ENCODE measurements at regions not wholly inside any gene's neighbourhood (a gene's known extent, or its start where the extent isn't known, plus 50 kb on each side); places are given as distances from the start of the nearest gene placed in this dataset.

- no peaks in the 10 kb centered on the region for H3K4me1 ChIP-seq (ENCODE audit: insufficient read depth, low read length, poor library complexity, severe bottlenecking)
- no peaks in the 10 kb centered on the region for H3K36me3 ChIP-seq (ENCODE audit: insufficient read depth, low read length)
- no peak overlapping the region for H3K4me2 ChIP-seq (ENCODE audit: low read depth, low read length, poor library complexity, severe bottlenecking)
- no peaks in the 10 kb centered on the region for H4K20me1 ChIP-seq (ENCODE audit: insufficient read depth, low read length, poor library complexity, severe bottlenecking)
- no peaks in the 10 kb centered on the region for H3K9me3 ChIP-seq (ENCODE audit: insufficient read depth, low read depth, low read length)
- no peaks in the 10 kb centered on the region for H3K27me3 ChIP-seq (ENCODE audit: insufficient read depth, low read length, poor library complexity, severe bottlenecking)
- H3K9ac ChIP-seq (ENCODE audit: low read depth, low read length, poor library complexity, severe bottlenecking) = no peak overlapping the region
- no peaks in the 10 kb centered on the region for H3K9me2 ChIP-seq (replicated peaks; ENCODE audit: low read depth, low read length)
- H3F3A ChIP-seq (ENCODE audit: low read depth) = no peaks in the 10 kb centered on the region
- H3K4me3 ChIP-seq (ENCODE audit: low read length, poor library complexity, severe bottlenecking) = no peak overlapping the region
- TF ChIP-seq CTCF (conservative IDR thresholded peaks at IDR 0.05; ENCODE audit: low read length) (no peak), EZH2phosphoT487 (IDR thresholded peaks at IDR 0.05; ENCODE audit: borderline replicate concordance) (no peak)
- no peak overlapping the region for H2AFZ ChIP-seq (ENCODE audit: low read length)
- H3K79me2 ChIP-seq (ENCODE audit: insufficient read depth, low read length) = no peaks in the 10 kb centered on the region
Observed at GRCh38 chr3:174720717-174721116, 138.4 kb upstream of the NAALADL2 start.

GRCh38 chr3:174725303-174725702 lies 133.8 kb upstream of the NAALADL2 start:
- no peak overlapping the region for H3K4me2 ChIP-seq (ENCODE audit: low read depth, low read length, poor library complexity, severe bottlenecking)

GRCh38 chr3:174737966-174738365 lies 121.2 kb upstream of the NAALADL2 start:
- Histone ChIP-seq H3K36me3 (ENCODE audit: insufficient read depth, low read length) (no peaks in the 10 kb centered on the region), H4K20me1 (ENCODE audit: insufficient read depth, low read length, poor library complexity, severe bottlenecking) (no peaks in the 10 kb centered on the region), H2AFZ (ENCODE audit: low read length) (no peak overlapping the region), H3K79me2 (ENCODE audit: insufficient read depth, low read length) (no peaks in the 10 kb centered on the region), H3K4me2 (ENCODE audit: low read depth, low read length, poor library complexity, severe bottlenecking) (no peak overlapping the region), H3K9me2 (replicated peaks; ENCODE audit: low read depth, low read length) (no peaks in the 10 kb centered on the region), H3K4me3 (ENCODE audit: low read length, poor library complexity, severe bottlenecking) (no peak overlapping the region), H3K4me1 (ENCODE audit: insufficient read depth, low read length, poor library complexity, severe bottlenecking) (no peaks in the 10 kb centered on the region), H3K27me3 (ENCODE audit: insufficient read depth, low read length, poor library complexity, severe bottlenecking) (no peaks in the 10 kb centered on the region), H3K9ac (ENCODE audit: low read depth, low read length, poor library complexity, severe bottlenecking) (no peak overlapping the region), H3K9me3 (ENCODE audit: insufficient read depth, low read depth, low read length) (no peaks in the 10 kb centered on the region; the same call in 1 of the 2 replicates), H3F3A (ENCODE audit: low read depth) (no peaks in the 10 kb centered on the region)
- TF ChIP-seq CTCF (conservative IDR thresholded peaks at IDR 0.05; ENCODE audit: low read length) (no peak), EZH2phosphoT487 (IDR thresholded peaks at IDR 0.05; ENCODE audit: borderline replicate concordance) (no peak)

More at GRCh38 chr3:174725303-174725702, 133.8 kb upstream of the NAALADL2 start:
- no peaks in the 10 kb centered on the region for H3K79me2 ChIP-seq (ENCODE audit: insufficient read depth, low read length)
- no peaks in the 10 kb centered on the region for H3K36me3 ChIP-seq (ENCODE audit: insufficient read depth, low read length)
- H3K9me2 ChIP-seq (replicated peaks; ENCODE audit: low read depth, low read length) = no peaks in the 10 kb centered on the region
- no peak overlapping the region for H3K9ac ChIP-seq (ENCODE audit: low read depth, low read length, poor library complexity, severe bottlenecking)
- H4K20me1 ChIP-seq (ENCODE audit: insufficient read depth, low read length, poor library complexity, severe bottlenecking) = no peaks in the 10 kb centered on the region
- no peaks in the 10 kb centered on the region for H3K9me3 ChIP-seq (ENCODE audit: insufficient read depth, low read depth, low read length)
- no peak overlapping the region for H3K4me3 ChIP-seq (ENCODE audit: low read length, poor library complexity, severe bottlenecking)
- H3K4me1 ChIP-seq (ENCODE audit: insufficient read depth, low read length, poor library complexity, severe bottlenecking) = no peaks in the 10 kb centered on the region
- no peaks in the 10 kb centered on the region for H3F3A ChIP-seq (ENCODE audit: low read depth)
- no peak overlapping the region for H2AFZ ChIP-seq (ENCODE audit: low read length)
- TF ChIP-seq CTCF (conservative IDR thresholded peaks at IDR 0.05; ENCODE audit: low read length) = no peak
- no peaks in the 10 kb centered on the region for H3K27me3 ChIP-seq (ENCODE audit: insufficient read depth, low read length, poor library complexity, severe bottlenecking)

Data from Loucy (cell line).